D721Med (cell line): ENCODE measurements at regions not wholly inside any gene's neighbourhood (a gene's known extent, or its start where the extent isn't known, plus 50 kb on each side); places are given as distances from the start of the nearest gene placed in this dataset.

Experiments
- DNase-seq: peaks from one replicate; pipeline ENCODE4 v3.0.0; 2011; ENCODE audit warnings: low spot score; ENCODE audit not compliant: insufficient read length
- FAIRE-seq: peaks from 2 replicates; lab custom pipeline; 2011; peaks lifted over from hg19 to GRCh38; lab: Jason Lieb, UNC
- TF ChIP-seq, protein P1 (sequence below): IDR thresholded peaks from 2 replicates; pipeline ENCODE4 v1.5.1; 2012; ENCODE audit warnings: mild to moderate bottlenecking, control low read depth; ENCODE audit not compliant: insufficient read depth; ENCODE audit errors: missing control alignments

DNA sequence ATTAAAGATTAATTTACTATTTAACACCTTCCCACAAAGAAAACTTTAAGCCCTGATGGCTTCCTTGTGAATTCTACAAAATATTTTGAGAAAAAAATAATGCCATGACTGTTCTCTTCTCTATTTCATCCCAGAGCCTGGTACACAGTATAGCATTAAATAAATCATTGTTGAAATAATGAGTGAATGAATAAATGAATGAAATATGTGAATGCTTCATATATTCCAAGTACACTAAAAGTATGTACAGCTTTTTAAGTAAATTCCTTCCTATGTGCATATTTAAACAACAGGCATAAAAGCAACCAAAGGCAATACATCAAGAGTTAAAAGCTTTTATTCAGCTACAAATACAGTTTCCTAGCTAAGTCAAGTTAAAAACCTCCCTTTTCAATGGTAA lies 144.9 kb upstream of the CCDC196 start:
- TF ChIP-seq, protein P1, sequence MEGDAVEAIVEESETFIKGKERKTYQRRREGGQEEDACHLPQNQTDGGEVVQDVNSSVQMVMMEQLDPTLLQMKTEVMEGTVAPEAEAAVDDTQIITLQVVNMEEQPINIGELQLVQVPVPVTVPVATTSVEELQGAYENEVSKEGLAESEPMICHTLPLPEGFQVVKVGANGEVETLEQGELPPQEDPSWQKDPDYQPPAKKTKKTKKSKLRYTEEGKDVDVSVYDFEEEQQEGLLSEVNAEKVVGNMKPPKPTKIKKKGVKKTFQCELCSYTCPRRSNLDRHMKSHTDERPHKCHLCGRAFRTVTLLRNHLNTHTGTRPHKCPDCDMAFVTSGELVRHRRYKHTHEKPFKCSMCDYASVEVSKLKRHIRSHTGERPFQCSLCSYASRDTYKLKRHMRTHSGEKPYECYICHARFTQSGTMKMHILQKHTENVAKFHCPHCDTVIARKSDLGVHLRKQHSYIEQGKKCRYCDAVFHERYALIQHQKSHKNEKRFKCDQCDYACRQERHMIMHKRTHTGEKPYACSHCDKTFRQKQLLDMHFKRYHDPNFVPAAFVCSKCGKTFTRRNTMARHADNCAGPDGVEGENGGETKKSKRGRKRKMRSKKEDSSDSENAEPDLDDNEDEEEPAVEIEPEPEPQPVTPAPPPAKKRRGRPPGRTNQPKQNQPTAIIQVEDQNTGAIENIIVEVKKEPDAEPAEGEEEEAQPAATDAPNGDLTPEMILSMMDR: no peak
- DNase-seq: no peak
- FAIRE-seq: no peak

DNA sequence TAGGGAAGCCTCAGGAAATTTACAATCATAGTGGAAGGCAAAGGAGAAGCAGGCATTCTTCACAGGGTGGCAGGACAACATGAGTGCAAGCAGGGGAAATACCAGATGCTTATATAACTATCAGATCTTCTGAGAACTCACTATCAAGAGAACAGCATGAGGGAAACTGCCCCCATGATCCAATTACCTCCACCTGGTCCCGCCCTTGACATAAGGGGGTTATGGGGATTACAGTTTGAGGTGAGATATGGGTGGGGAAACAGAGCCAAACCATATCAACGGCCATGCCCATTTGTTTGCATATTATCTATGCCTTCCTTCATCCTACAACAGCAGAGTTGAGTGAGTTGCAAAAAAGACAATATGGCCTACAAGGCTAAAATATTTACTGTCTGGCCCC lies 140.2 kb upstream of the CCDC196 start:
- TF ChIP-seq, protein P1: no peak
- FAIRE-seq: no peak
- DNase-seq: no peak

DNA sequence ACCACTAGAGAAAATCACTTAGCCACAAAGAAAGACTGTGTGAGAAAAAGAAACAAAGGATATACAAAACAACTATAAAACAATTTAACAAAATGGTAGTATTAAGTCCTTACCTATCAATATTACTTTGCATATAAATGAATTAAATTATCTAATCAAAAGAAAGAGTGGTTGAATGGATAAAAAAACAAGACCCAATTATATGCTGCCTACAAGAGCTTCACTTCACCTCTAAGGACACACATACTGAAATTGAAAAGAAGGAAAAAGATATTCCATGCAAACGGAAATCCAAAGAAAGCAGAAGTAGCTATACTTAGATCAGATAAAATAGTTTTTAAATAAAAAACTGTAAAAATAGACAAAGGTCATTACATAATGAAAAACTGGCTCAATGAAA lies 134.9 kb upstream of the CCDC196 start:
- FAIRE-seq (no peak), DNase-seq (no peak)
- TF ChIP-seq, protein P1: no peak

DNA sequence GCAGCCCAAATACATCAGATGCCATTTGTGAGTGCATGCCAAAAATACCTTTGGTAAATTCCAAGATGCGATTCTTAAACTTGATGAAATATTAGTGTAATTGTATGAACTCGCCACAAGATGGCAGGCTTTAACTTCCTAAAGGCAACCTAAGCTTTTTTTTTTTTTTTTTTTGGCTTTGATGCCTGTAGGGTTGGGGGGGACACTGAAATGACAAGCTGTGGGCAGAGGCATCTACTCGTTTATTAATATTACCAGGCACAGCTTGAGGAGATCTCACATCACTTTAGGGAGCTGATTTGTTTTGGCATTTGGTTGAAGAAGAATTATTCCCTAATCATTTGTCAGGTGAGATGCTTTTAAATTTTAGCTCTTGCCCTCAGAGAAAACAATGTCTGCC lies 126.7 kb upstream of the CCDC196 start:
- FAIRE-seq (peak; percentile 73), DNase-seq (no peak)
- TF ChIP-seq, protein P1: peak; percentile 62

DNA sequence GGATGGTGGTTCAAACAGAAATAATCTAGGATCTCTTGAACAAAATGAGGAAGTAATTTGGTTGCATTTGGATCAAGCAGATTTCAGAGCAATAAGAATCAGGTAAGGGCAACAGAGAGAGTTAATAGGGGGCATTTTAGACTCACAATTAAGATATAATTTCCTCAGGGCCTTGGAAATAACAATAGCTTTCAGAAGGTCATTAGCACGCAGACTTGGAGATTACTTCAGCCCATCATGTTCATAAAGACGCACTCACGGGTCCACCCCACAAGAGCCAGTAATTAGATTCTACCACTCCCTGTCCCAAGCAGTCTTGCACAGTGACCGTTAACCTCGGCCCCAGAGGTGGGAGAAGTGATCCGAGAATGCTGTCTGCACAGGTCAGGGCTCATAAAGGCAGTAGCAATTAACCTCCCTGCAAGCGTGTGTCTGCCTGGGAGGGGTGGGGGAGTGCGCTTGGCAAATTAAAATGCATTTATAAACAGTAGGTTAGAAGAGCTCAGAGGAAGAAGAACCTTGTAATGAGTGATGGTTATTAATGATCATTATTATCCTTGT lies 125.7 kb upstream of the CCDC196 start:
- FAIRE-seq: no peak
- TF ChIP-seq, protein P1: no peak
- no peak for DNase-seq

DNA sequence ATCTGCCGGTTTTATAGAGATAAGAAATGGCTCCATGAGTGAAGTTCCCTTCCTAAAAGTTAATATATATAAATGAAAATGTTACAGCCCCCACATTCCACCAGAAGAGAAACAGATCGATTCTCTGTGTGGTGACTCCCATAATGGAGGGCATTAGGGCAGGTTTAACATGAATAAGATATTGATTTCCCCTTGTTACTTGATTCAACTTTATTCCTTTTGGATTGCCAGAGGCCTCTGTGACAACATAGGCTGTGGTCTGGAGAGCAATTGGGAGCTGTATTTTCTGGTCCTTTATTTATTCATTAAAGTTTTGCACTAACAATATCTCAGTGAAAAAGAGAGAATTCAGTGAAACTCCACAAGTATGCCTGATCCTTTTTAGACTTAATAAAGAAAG lies 125.2 kb upstream of the CCDC196 start:
- FAIRE-seq (no peak), DNase-seq (no peak)
- TF ChIP-seq, protein P1: no peak

DNA sequence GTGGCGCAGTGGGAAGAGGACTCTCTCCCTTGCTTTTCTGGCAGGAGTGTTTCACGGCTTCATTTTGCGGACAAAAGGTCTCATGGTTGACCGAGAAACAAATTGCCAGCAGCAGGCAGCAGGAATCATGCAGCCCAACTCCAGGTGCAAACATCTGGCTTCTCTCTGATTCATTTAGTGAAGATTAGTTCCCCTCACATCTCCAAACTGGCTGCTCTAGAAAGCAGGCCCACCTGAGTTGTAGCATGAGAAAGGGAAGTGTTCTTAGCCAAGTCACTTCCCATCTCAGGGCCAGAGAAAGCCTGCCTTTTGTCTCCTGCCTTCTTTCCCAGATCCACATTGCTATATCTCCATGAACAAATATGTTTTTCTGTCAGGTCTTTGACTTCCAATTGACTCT lies 120.8 kb upstream of the CCDC196 start:
- no peak for FAIRE-seq
- TF ChIP-seq, protein P1: no peak
- DNase-seq: no peak
